ENCODE measurements at regions not wholly inside any gene's neighbourhood (a gene's known extent, or its start where the extent isn't known, plus 50 kb on each side); places are given as distances from the start of the nearest gene placed in this dataset.

- TF ChIP-seq ZNF407 (CRISPR knock-in tag; IDR thresholded peaks at IDR 0.05; ENCODE audit: not compliant biosample characterization) (no peak), ZSCAN5A (CRISPR knock-in tag; IDR thresholded peaks at IDR 0.05; ENCODE audit: borderline replicate concordance) (no peak), NR2F2 (IDR thresholded peaks at IDR 0.05; ENCODE audit: borderline replicate concordance, low read depth) (no peak), CBX1 (IDR thresholded peaks at IDR 0.05; ENCODE audit: low read depth) (no peak), ZBTB37 (CRISPR knock-in tag; IDR thresholded peaks at IDR 0.05) (no peak), ZFP41 (CRISPR knock-in tag; IDR thresholded peaks at IDR 0.05; ENCODE audit: borderline replicate concordance) (no peak), KMT2A (CRISPR knock-in tag; IDR thresholded peaks at IDR 0.05) (no peak), UBTF (CRISPR knock-in tag; IDR thresholded peaks at IDR 0.05) (no peak), ARID2 (CRISPR knock-in tag; IDR thresholded peaks at IDR 0.05; ENCODE audit: borderline replicate concordance) (no peak), TCF12 (IDR thresholded peaks at IDR 0.05) (no peak), TCF12 (CRISPR knock-in tag; IDR thresholded peaks at IDR 0.05) (no peak), MTF2 (CRISPR knock-in tag; IDR thresholded peaks at IDR 0.05; ENCODE audit: borderline replicate concordance) (no peak), THYN1 (CRISPR knock-in tag; IDR thresholded peaks at IDR 0.05; ENCODE audit: borderline replicate concordance, low read depth) (no peak)
Observed at GRCh38 chr10:65301181-65301580, 1624.7 kb upstream of the LRRTM3 start (continued).

Measured in HepG2 (cell line).